ENCODE measurements at regions not wholly inside any gene's neighbourhood (a gene's known extent, or its start where the extent isn't known, plus 50 kb on each side); places are given as distances from the start of the nearest gene placed in this dataset.
"Not testable (repeated sequence)": the region's sequence is repeated elsewhere in the genome, so short reads cannot be mapped to it uniquely, and the experiment has no call there.

GRCh38 chr7:50854247-50854646, 71.6 kb upstream of the GRB10 start:
- no peak for DNase-seq

DNA sequence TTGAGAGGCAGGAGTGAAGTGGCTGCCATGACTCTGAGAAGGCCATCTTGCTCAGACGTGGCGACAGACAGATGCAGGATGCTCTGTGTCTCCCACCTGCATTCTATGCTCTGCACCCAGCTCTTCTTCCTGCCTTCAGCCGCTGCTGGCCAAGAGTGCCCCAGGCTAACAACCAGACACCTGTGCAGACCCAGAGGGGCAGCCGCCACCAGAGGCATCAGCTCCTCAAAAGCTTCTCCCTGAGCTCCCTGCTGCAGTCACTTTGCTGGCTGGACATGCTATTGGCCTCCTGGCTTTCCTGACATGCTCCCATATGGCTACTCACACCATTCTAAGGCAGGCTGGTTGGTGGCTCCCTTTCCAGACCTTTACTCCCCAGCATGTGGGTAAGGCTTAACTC, 70.6 kb upstream of the GRB10 start:
- no peak for DNase-seq

DNA sequence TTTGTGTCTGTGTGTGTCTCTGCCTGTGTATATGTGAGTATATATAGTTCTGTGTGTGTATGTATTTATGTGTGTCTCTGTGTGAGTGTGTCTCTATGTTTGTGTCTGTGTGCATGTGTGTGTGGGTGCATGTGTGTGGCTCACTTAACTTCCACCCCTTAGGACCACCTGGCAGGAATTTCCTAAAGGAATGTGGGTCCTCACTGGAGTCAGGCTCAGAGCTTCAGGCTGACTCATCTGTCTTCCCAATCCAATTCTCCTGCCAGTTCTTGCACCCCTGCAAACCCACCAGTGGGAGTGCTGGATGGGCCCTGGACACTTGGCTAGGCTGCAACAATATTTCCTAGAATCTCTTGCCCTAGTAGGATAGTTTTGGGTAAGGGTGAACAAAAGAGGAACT, 70.2 kb upstream of the GRB10 start:
- no peak for DNase-seq

DNA sequence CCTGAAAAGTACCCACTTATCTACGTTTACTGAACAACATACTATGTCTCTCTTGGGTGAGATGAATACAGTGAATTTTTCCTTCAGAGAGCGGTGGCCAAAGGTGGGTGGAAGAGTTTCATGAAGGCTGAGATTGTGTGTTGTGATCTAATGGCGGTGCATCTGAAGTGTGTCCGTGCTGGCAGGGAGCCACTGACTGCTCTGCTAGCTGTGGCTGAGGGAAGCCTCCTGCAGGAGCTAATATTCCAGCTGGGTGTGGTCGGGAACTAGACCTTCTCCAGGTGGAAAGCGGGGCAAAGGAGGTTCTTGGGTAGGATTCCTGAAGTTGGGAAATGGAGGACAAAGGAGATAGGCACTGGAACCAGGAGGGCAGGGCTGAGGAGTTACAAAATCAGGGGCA, 69.2 kb upstream of the GRB10 start:
- DNase-seq, result no peak

DNA sequence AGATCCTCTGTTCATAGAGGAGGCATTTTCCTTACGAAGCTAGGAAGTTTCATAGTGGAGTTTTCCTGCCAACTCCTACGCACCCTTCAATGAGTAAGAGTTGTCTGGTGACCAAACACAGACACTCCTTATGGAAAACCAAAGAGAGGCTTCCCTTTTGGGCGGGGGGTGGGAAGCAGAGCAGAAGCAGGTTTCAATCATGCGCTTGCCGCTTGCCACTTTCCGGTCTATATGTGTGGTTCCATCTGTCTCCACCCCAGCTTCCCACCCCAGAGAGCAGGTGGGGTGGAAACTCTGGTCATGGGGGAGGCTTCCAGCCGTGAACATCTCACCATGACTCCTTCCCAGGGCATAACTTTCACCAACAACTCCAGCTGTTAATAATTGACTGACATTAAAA, 68.8 kb upstream of the GRB10 start:
- DNase-seq, result no peak

DNA sequence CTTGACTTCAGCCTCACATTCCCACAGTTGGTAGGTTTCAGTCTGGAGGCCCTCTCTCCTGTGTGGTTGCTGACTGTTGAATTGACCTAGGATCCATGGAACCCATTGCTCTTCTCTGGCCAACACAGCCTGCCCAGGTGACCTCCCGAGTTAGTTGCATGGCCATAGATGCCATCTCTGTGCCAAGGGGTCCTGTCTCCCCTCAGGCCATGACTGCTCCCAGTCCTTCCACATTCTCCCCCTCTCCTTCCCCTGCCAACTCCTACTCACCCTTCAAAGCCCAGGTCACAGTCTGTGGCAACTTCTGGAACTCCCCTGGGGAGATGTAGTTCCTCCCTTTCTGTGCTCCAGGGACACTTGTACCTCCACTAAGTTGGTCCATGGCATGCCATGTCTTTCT, 67.3 kb upstream of the GRB10 start:
- DNase-seq, result no peak

GRCh38 chr7:50848203-50848602, 65.5 kb upstream of the GRB10 start:
- DNase-seq, result no peak

DNA sequence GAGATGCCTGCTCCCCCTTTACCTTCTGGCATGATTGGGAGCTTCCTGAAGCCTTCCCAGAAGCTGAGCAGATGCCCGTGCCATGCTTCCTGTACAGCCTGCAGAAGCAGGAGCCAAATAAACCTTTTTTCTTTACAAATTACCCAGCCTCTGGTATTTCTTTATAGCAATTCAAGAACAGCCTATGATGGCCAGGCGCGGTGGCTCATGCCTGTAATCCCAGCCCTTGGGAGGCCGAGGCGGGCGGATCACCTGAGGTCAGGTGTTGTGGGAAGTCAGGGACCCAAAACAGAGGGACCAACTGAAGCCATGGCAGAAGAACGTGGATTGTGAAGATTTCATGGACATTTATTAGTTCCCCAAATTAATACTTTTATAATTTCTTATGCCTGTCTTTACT, 62.2 kb upstream of the GRB10 start:
- DNase-seq, result not testable (repeated sequence)

DNA sequence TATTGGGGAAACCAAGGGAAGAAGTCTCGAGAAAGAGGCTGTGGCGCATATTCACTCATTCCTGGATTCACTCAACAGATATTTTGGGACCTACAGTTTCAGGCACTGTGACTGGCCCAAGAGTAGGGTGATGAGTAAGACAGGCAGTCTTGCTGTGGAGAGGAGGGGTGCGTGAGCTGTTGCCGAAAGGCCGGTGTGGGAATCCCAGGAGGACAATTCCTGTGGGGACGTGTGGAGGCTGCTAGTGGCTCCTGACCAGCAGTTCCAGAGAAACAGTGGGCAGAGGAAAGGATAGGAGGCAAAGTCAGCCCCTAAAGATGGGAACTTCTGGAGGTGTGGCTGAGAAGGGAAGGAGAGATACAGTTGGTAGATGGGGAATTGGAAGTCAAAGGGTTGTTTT, 59.3 kb upstream of the GRB10 start:
- no peak for DNase-seq

DNA sequence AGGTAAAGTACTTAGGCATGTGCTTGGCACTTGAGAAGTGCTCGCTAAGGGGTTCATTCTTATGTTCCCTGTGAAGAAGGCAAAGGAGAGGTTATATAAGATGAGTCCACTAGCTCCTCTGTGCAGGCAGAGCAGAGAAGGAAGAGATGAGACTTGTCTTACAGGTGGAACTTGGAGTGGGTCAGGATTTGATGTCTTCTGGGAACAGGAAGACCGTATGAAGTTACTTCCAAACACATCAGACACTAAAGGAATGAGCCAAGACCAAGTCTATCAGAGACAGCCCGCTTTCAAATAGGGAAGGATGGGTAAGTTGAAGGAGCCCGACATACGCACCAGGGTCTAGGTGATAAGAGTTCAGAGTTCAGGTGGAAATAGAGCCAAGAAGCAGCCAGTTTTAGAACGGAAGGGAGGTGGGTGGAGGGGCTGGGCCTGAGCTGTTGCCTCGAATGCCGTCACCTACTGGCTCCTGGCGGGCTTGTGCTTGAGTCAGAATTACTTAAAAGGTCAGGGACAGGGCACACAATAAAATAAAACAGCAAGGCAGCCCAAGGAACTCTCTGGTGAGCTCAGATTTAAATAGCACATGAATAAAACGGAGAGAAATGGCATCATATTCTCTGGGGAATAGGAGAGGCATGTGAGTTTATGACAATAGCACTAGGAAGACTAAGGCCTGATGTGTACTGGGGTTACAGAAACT, 56.1 kb upstream of the GRB10 start:
- no peak for DNase-seq

GRCh38 chr7:50837965-50838364, 55.3 kb upstream of the GRB10 start:
- DNase-seq, result no peak

DNA sequence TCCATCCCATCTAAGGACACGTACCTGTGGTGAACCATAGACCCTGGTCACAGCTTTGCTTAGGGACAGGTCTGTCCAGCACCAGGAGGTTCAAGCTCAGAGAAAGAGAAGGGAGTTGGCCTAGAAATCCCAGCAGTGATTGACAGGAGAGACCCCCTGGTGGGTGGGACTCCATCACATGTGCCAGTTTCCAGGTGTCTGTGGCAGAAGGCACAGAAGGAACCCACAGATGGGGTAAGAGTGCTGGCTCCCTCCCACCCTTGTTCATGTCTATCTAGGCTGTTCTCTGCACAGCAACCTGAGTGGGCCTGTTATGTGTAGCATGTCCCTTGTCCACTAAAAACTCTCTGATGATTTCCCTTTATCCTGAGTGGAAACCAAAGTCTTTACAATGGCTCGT, 54.0 kb upstream of the GRB10 start:
- DNase-seq, result no peak

DNA sequence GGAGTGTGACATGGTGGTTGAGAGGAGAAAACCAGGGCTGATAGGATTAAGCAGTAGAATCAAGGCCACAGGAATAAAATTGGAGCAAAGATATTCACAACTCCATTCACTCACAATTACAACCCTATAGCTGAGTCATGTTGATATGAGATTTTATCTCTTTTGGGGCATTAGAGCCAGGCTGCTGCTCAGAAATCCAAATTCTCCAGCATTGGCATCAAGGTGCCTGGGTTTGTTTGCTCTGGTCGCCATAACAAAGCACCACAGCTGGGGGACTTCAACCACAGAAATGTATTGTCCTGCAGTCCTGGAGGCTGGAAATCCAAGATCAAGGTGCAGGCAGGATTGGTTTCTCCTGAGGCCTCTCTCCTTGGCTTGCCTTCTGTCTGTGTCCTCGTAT, 52.5 kb upstream of the GRB10 start:
- no peak for DNase-seq

GRCh38 chr7:50834679-50835078, 52.0 kb upstream of the GRB10 start:
- DNase-seq, result no peak

- DNase-seq, result no peak
These were observed 51.4 kb upstream of the GRB10 start for GRCh38 chr7:50834031-50834535.

DNA sequence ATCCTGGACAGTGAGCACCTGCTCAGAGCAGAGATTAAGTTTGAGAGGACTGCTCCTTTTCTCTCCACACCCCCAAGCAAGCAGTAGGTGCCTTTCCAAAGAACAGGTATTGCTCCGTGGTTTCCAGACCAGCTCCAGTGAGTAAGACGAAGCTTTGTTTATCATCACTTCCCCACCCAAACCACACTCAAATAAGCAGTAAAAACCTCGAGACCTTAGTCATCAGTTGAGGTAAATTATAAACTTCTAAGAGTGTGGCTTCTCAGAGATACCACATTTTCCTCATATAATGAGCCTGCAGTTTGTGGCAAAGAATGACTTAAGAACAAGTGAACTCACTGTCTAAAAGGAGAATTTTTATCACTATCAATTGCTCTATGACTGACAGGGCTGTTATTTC, 50.0 kb upstream of the GRB10 start:
- DNase-seq, result no peak

Measured in suppressor macrophage (primary cell).